ENCODE measurements at regions not wholly inside any gene's neighbourhood (a gene's known extent, or its start where the extent isn't known, plus 50 kb on each side); places are given as distances from the start of the nearest gene placed in this dataset.

GRCh38 chr7:445020-445419 is 74.6 kb downstream of the PDGFA start:
- CTCF ChIA-PET = no interaction called here
- dilution Hi-C loops (cut with MboI; ENCODE audit: extremely low pct_ligation_motif_present, low sequenced_read_pairs) (no loop called here), intact Hi-C loops (cut with micrococcal nuclease) (no loop called here)
- no peak overlapping the region for H3K4me2 ChIP-seq (ENCODE audit: insufficient read depth, low read length)
- no peaks in the 10 kb centered on the region for H3K9me1 ChIP-seq (replicated peaks; ENCODE audit: control insufficient read depth, extremely low read depth, insufficient read depth, low read length)
- H2AFZ ChIP-seq (ENCODE audit: low read depth, low read length) = no peak overlapping the region
- DNase-seq (ENCODE audit: low read depth, low spot score) (no peak), FAIRE-seq (no peak)
- no peak overlapping the region for H3K4me3 ChIP-seq (replicated peaks in 1 of 3; ENCODE audit: insufficient read depth in 1 of 3, low read depth in 1 of 3, low read length in 3 of 3)
- no peaks in the 10 kb centered on the region for H3K36me3 ChIP-seq (ENCODE audit: control insufficient read depth in 2 of 2, extremely low read depth in 1 of 2, insufficient read depth in 2 of 2, low read length in 2 of 2)
- no peak overlapping the region for H3K9ac ChIP-seq (replicated peaks; ENCODE audit: extremely low read depth, insufficient read depth, low read length)
- H3K9me3 ChIP-seq (replicated peaks; ENCODE audit: control insufficient read depth, insufficient read depth, low read length) = no peaks in the 10 kb centered on the region
- no peaks in the 10 kb centered on the region for H3K79me2 ChIP-seq (ENCODE audit: control insufficient read depth, insufficient read depth, low read length)
- no peak for TF ChIP-seq FOS (IDR thresholded peaks at IDR 0.05; ENCODE audit: borderline replicate concordance, insufficient read depth, low read length)
- POLR2A ChIA-PET = no interaction called here
- no peak overlapping the region for H3K27ac ChIP-seq (ENCODE audit: insufficient read depth, low read depth, low read length)
- no peaks in the 10 kb centered on the region for H3K4me1 ChIP-seq (ENCODE audit: control insufficient read depth, extremely low read depth, insufficient read depth, low read length)
- no peaks in the 10 kb centered on the region for H4K20me1 ChIP-seq (replicated peaks; ENCODE audit: control insufficient read depth, extremely low read depth, insufficient read depth, low read length)
- BruUV-seq (replicated peaks) = no TSS peak
- H3K27me3 ChIP-seq (ENCODE audit: control insufficient read depth in 2 of 2, insufficient read depth in 2 of 2, low read length in 2 of 2) = no peaks in the 10 kb centered on the region

DNA sequence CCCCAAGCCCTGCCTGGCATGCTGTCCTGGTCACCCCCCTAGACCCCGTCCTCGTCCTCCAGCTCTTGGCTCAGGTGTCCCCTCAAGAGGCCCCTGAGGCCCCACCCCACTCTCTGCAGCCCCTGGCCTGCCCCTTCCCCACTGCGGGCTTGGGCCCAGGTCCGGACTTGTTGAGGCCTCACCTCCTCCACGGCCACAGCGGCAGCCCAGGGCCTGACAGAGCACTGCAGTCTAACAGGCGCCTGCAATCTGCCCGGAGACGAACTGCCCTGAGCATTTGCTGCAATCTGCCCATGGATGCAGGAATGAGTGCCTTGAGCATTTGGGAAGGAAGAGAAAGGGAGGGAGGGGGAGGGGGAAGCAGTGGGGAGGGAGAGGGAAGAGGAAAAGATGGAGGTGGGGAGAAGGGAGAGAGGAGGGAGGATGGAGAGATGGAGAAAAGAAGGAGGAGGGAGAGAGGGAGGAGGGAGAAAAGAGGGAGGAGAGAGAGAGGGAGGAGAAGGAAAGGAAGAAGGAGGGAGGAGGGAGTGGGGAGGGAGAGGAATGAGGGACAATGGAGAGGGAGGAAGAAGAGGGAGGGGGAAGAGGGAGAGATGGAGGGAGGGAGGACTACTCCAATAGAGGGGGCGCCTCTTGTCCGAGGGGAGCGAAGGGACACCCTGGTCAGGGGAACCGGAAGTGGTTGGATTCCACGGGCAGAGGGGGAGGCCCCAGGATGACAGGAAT is 73.9 kb downstream of the PDGFA start:
- dilution Hi-C loops (cut with MboI; ENCODE audit: extremely low pct_ligation_motif_present, low sequenced_read_pairs) = no loop called here
- intact Hi-C loops (cut with micrococcal nuclease) = no loop called here
- Histone ChIP-seq H3K36me3 (ENCODE audit: control insufficient read depth in 2 of 2, extremely low read depth in 1 of 2, insufficient read depth in 2 of 2, low read length in 2 of 2) (no peaks in the 10 kb centered on the region), H2AFZ (ENCODE audit: low read depth, low read length) (no peak overlapping the region), H3K4me3 (replicated peaks in 1 of 3; ENCODE audit: insufficient read depth in 1 of 3, low read depth in 1 of 3, low read length in 3 of 3) (no peak overlapping the region), H3K4me2 (ENCODE audit: insufficient read depth, low read length) (no peak overlapping the region), H4K20me1 (replicated peaks; ENCODE audit: control insufficient read depth, extremely low read depth, insufficient read depth, low read length) (no peaks in the 10 kb centered on the region), H3K79me2 (ENCODE audit: control insufficient read depth, insufficient read depth, low read length) (no peaks in the 10 kb centered on the region), H3K4me1 (ENCODE audit: control insufficient read depth, extremely low read depth, insufficient read depth, low read length) (no peaks in the 10 kb centered on the region), H3K9me3 (replicated peaks; ENCODE audit: control insufficient read depth, insufficient read depth, low read length) (no peaks in the 10 kb centered on the region), H3K9me1 (replicated peaks; ENCODE audit: control insufficient read depth, extremely low read depth, insufficient read depth, low read length) (no peaks in the 10 kb centered on the region), H3K27me3 (ENCODE audit: control insufficient read depth in 2 of 2, insufficient read depth in 2 of 2, low read length in 2 of 2) (no peaks in the 10 kb centered on the region), H3K9ac (replicated peaks; ENCODE audit: extremely low read depth, insufficient read depth, low read length) (no peak overlapping the region), H3K27ac (ENCODE audit: insufficient read depth, low read depth, low read length) (no peak overlapping the region)
- no peak for TF ChIP-seq GATA2 (IDR thresholded peaks at IDR 0.05; ENCODE audit: insufficient read depth, insufficient read length, low read depth, low read length)
- TF ChIP-seq MYC (IDR thresholded peaks at IDR 0.05; ENCODE audit: low read depth, low read length) = no peak
- no peak for TF ChIP-seq MAX (IDR thresholded peaks at IDR 0.05; ENCODE audit: insufficient read depth, insufficient read length)
- TF ChIP-seq FOS (IDR thresholded peaks at IDR 0.05; ENCODE audit: borderline replicate concordance, insufficient read depth, low read length) = no peak
- no peak for TF ChIP-seq JUN (IDR thresholded peaks at IDR 0.05; ENCODE audit: borderline replicate concordance, insufficient read depth, insufficient read length, low read depth)
- TF ChIP-seq, protein P1, sequence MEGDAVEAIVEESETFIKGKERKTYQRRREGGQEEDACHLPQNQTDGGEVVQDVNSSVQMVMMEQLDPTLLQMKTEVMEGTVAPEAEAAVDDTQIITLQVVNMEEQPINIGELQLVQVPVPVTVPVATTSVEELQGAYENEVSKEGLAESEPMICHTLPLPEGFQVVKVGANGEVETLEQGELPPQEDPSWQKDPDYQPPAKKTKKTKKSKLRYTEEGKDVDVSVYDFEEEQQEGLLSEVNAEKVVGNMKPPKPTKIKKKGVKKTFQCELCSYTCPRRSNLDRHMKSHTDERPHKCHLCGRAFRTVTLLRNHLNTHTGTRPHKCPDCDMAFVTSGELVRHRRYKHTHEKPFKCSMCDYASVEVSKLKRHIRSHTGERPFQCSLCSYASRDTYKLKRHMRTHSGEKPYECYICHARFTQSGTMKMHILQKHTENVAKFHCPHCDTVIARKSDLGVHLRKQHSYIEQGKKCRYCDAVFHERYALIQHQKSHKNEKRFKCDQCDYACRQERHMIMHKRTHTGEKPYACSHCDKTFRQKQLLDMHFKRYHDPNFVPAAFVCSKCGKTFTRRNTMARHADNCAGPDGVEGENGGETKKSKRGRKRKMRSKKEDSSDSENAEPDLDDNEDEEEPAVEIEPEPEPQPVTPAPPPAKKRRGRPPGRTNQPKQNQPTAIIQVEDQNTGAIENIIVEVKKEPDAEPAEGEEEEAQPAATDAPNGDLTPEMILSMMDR (IDR thresholded peaks at IDR 0.05; ENCODE audit: extremely low read depth in 1 of 2, insufficient read depth in 1 of 2, low read depth in 1 of 2, low read length in 2 of 2) = no peak
- no peak for TF ChIP-seq EZH2 (IDR thresholded peaks at IDR 0.05; ENCODE audit: borderline replicate concordance, low read depth, low read length, severe bottlenecking)
- TF ChIP-seq POLR2AphosphoS5 (IDR thresholded peaks at IDR 0.05; ENCODE audit: insufficient read depth, low read depth, low read length) = no peak
- no peak for TF ChIP-seq POLR2A (IDR thresholded peaks at IDR 0.05; ENCODE audit: low read depth, low read length)
- no TSS peak for BruUV-seq (replicated peaks)
- CTCF ChIA-PET = no interaction called here
- POLR2A ChIA-PET = no interaction called here
- no peak for FAIRE-seq
- no peak for DNase-seq (ENCODE audit: low read depth, low spot score)

Measured in endothelial cell of umbilical vein (primary cell).